NB4 (cell line): ENCODE measurements at regions not wholly inside any gene's neighbourhood (a gene's known extent, or its start where the extent isn't known, plus 50 kb on each side); places are given as distances from the start of the nearest gene placed in this dataset.

Experiments
- CTCF ChIP-seq: IDR thresholded peaks from one replicate; pipeline ENCODE4 v1.5.1; 2012; ENCODE audit warnings: low read depth, low read length
- MAX ChIP-seq: IDR thresholded peaks from 2 replicates; pipeline ENCODE4 v1.6.1; 2011; ENCODE audit warnings: low read depth, low read length

GRCh38 chr2:195138435-195138834, 518.6 kb upstream of the SLC39A10 start:
- TF ChIP-seq CTCF (no peak), MAX (no peak)
